LNCaP clone FGC (cell line): ENCODE measurements at regions not wholly inside any gene's neighbourhood (a gene's known extent, or its start where the extent isn't known, plus 50 kb on each side); places are given as distances from the start of the nearest gene placed in this dataset.
A peak's percentile ranks its signal among the peaks of the same experiment; 100 is the strongest.

ENCODE experiments used
- DNase-seq: peaks from one replicate; pipeline ENCODE4 v3.0.0-alpha.2; 2011; ENCODE audit warnings: low read depth
- H3K4me3 ChIP-seq: 2 replicates; pipeline ENCODE4 v1.5.1; 2011; ENCODE audit warnings: mild to moderate bottlenecking, low read depth, low read length, control low read depth
- CTCF ChIP-seq: IDR thresholded peaks from 2 replicates; pipeline ENCODE4 v1.5.1; 2012; ENCODE audit warnings: mild to moderate bottlenecking; ENCODE audit not compliant: control insufficient read depth, insufficient read depth; ENCODE audit errors: extremely low read depth

- no peak for DNase-seq
- no peak overlapping the region for H3K4me3 ChIP-seq
- no peak for TF ChIP-seq CTCF
These were observed 121.8 kb downstream of the FHIP1A start for GRCh38 chr4:151530783-151531182.

GRCh38 chr4:151532001-151532708, 123.2 kb downstream of the FHIP1A start:
- no peak for TF ChIP-seq CTCF
- DNase-seq: no peak
- no peak overlapping the region for H3K4me3 ChIP-seq

- no peak overlapping the region for H3K4me3 ChIP-seq
- TF ChIP-seq CTCF: no peak
- DNase-seq: no peak
These were observed 125.2 kb downstream of the FHIP1A start for GRCh38 chr4:151534195-151534594.

GRCh38 chr4:151535366-151535765, 126.4 kb downstream of the FHIP1A start:
- DNase-seq: peak; percentile 63
- H3K4me3 ChIP-seq: no peak overlapping the region
- no peak for TF ChIP-seq CTCF

GRCh38 chr4:151537687-151538086, 128.7 kb downstream of the FHIP1A start:
- no peak overlapping the region for H3K4me3 ChIP-seq
- no peak for DNase-seq
- TF ChIP-seq CTCF: no peak

GRCh38 chr4:151538963-151539362, 130.0 kb downstream of the FHIP1A start:
- no peak for TF ChIP-seq CTCF
- H3K4me3 ChIP-seq: no peak overlapping the region
- DNase-seq: no peak
